ENCODE measurements at regions not wholly inside any gene's neighbourhood (a gene's known extent, or its start where the extent isn't known, plus 50 kb on each side); places are given as distances from the start of the nearest gene placed in this dataset.

GRCh38 chr5:120790339-120790738 is 326.2 kb downstream of the PRR16 start:
- DNase-seq: no peak
- H3K27ac ChIP-seq: no peak overlapping the region
- H3K27me3 ChIP-seq: no peaks in the 10 kb centered on the region
- no peaks in the 10 kb centered on the region for H3K9me3 ChIP-seq
- intact Hi-C loops (cut with DNase I; ENCODE audit: low total_unique reads): no loop called here
- H3K4me1 ChIP-seq: no peaks in the 10 kb centered on the region
- H3K4me3 ChIP-seq: no peak overlapping the region
- WGBS, 2 donors: 77 to 83% methylated on average over 1 of the region's 1 CpG
- no peaks in the 10 kb centered on the region for H3K36me3 ChIP-seq (ENCODE audit: low read depth, missing control alignments)
- TF ChIP-seq, protein P1, sequence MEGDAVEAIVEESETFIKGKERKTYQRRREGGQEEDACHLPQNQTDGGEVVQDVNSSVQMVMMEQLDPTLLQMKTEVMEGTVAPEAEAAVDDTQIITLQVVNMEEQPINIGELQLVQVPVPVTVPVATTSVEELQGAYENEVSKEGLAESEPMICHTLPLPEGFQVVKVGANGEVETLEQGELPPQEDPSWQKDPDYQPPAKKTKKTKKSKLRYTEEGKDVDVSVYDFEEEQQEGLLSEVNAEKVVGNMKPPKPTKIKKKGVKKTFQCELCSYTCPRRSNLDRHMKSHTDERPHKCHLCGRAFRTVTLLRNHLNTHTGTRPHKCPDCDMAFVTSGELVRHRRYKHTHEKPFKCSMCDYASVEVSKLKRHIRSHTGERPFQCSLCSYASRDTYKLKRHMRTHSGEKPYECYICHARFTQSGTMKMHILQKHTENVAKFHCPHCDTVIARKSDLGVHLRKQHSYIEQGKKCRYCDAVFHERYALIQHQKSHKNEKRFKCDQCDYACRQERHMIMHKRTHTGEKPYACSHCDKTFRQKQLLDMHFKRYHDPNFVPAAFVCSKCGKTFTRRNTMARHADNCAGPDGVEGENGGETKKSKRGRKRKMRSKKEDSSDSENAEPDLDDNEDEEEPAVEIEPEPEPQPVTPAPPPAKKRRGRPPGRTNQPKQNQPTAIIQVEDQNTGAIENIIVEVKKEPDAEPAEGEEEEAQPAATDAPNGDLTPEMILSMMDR (IDR thresholded peaks at IDR 0.05): no peak
- no peak for TF ChIP-seq POLR2A (IDR thresholded peaks at IDR 0.05)

GRCh38 chr5:120792477-120792876 is 328.4 kb downstream of the PRR16 start:
- no peak for DNase-seq
- 86 to 88% methylated on average over 2 of the region's 2 CpGs for WGBS, 2 donors
- no peak overlapping the region for H3K4me3 ChIP-seq
- no peaks in the 10 kb centered on the region for H3K27me3 ChIP-seq
- H3K4me1 ChIP-seq: no peaks in the 10 kb centered on the region
- intact Hi-C loops (cut with DNase I; ENCODE audit: low total_unique reads): no loop called here
- TF ChIP-seq, protein P1 (IDR thresholded peaks at IDR 0.05): no peak
- TF ChIP-seq POLR2A (IDR thresholded peaks at IDR 0.05): no peak
- no peaks in the 10 kb centered on the region for H3K36me3 ChIP-seq (ENCODE audit: low read depth, missing control alignments)
- H3K9me3 ChIP-seq: no peaks in the 10 kb centered on the region
- no peak overlapping the region for H3K27ac ChIP-seq

DNA sequence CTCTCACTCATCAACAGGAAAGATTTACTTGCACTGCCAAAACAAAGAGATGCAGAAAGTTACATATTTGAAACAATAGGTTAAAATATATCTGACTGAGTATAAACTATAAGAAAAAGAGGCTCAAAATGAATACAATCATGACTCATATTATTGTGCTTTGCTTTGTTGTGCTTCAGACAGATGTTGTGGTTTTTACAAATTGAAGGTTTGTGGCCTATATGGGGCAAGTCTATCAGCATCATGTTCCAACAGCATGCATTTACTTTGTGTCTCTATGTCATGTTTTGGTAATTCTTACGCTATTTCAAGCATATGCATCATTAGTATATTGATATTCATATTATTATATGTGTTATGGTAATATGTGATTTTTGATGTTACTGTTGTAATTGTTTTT is 330.0 kb downstream of the PRR16 start:
- TF ChIP-seq, protein P1 (IDR thresholded peaks at IDR 0.05): no peak
- TF ChIP-seq POLR2A (IDR thresholded peaks at IDR 0.05): no peak
- H3K9me3 ChIP-seq: no peaks in the 10 kb centered on the region
- no peak for DNase-seq
- no peaks in the 10 kb centered on the region for H3K36me3 ChIP-seq (ENCODE audit: low read depth, missing control alignments)
- 90 to 97% methylated on average over 1 of the region's 1 CpG for WGBS, 2 donors
- intact Hi-C loops (cut with DNase I; ENCODE audit: low total_unique reads): no loop called here
- no peaks in the 10 kb centered on the region for H3K27me3 ChIP-seq
- H3K27ac ChIP-seq: no peak overlapping the region
- no peaks in the 10 kb centered on the region for H3K4me1 ChIP-seq
- H3K4me3 ChIP-seq: no peak overlapping the region

- H3K36me3 ChIP-seq (ENCODE audit: low read depth, missing control alignments): no peaks in the 10 kb centered on the region
- 13 to 45% methylated on average over 1 of the region's 1 CpG for WGBS, 2 donors
- no peaks in the 10 kb centered on the region for H3K9me3 ChIP-seq
- H3K4me1 ChIP-seq: no peaks in the 10 kb centered on the region
- H3K27me3 ChIP-seq: no peaks in the 10 kb centered on the region
- no peak overlapping the region for H3K4me3 ChIP-seq
- no peak overlapping the region for H3K27ac ChIP-seq
- TF ChIP-seq, protein P1 (IDR thresholded peaks at IDR 0.05): no peak
- no peak for TF ChIP-seq POLR2A (IDR thresholded peaks at IDR 0.05)
- DNase-seq: no peak
- intact Hi-C loops (cut with DNase I; ENCODE audit: low total_unique reads): no loop called here
Observed at GRCh38 chr5:120803282-120803681, 339.2 kb downstream of the PRR16 start.

DNA sequence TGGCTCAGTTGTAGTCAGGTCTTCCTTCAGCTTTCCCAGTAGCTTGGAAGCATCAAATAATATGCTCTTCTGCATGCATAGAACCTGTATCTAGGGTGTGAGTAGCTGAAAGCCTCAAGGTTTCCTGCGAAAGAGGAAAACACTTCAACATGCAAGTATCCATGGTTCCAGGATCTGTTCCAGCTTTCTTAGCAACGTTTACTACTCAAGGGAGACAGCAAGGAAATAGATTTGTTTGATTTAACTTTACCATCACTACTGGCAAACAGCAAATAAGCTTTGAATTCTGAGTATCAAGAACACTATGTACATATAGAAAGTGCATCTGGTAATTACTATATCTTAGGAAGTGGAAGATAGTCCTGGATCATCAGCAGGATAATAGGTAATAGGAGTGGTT is 341.0 kb downstream of the PRR16 start:
- no peak for DNase-seq
- H3K27ac ChIP-seq: no peak overlapping the region
- H3K36me3 ChIP-seq (ENCODE audit: low read depth, missing control alignments): no peaks in the 10 kb centered on the region
- no peak for TF ChIP-seq POLR2A (IDR thresholded peaks at IDR 0.05)
- TF ChIP-seq, protein P1 (IDR thresholded peaks at IDR 0.05): no peak
- no peaks in the 10 kb centered on the region for H3K9me3 ChIP-seq
- H3K4me1 ChIP-seq: no peaks in the 10 kb centered on the region
- 55 to 57% methylated on average over 2 of the region's 2 CpGs for WGBS, 2 donors
- H3K4me3 ChIP-seq: no peak overlapping the region
- H3K27me3 ChIP-seq: no peaks in the 10 kb centered on the region
- intact Hi-C loops (cut with DNase I; ENCODE audit: low total_unique reads): no loop called here

All from testis (tissue), 2 donors.